Kidney (tissue), 13 donors: ENCODE measurements at regions not wholly inside any gene's neighbourhood (a gene's known extent, or its start where the extent isn't known, plus 50 kb on each side); places are given as distances from the start of the nearest gene placed in this dataset.

Experiments used
- DNase-seq, 5 donors: peaks; one replicate each; pipeline ENCODE4 v3.0.0-alpha.2; 2013 to 2020
- FAIRE-seq: peaks from 2 replicates; lab custom pipeline; 2012; peaks lifted over from hg19 to GRCh38; lab: Jason Lieb, UNC
- H3K27ac ChIP-seq, 2 donors: one replicate each; pipeline ENCODE4 v1.7.0; 2013; ENCODE audit warnings: low read depth in 2 of 2, low read length in 2 of 2, inconsistent platforms in 1 of 2
- H3K27me3 ChIP-seq: one replicate; pipeline ENCODE4 v1.7.1; 2013; ENCODE audit warnings: low read length, inconsistent platforms; ENCODE audit not compliant: control insufficient read depth, insufficient read depth
- H3K36me3 ChIP-seq, 3 donors: one replicate each; pipeline versions ENCODE4 v1.7.0 to v1.7.1; 2013; ENCODE audit warnings: low read length in 3 of 3, control low read depth in 1 of 3, inconsistent platforms in 1 of 3; ENCODE audit not compliant: insufficient read depth in 3 of 3, control insufficient read depth in 2 of 3
- H3K4me1 ChIP-seq, 3 donors: one replicate each; pipeline versions ENCODE4 v1.7.0 to v1.7.1; 2013; ENCODE audit warnings: low read length in 3 of 3, inconsistent platforms in 1 of 3, low read depth in 1 of 3; ENCODE audit not compliant: control insufficient read depth in 2 of 3, insufficient read depth in 2 of 3
- H3K4me3 ChIP-seq, 3 donors: one replicate each; pipeline versions ENCODE4 v1.7.0 to v1.8.1; 2013; ENCODE audit warnings: low read length in 3 of 3, control low read depth in 1 of 3, inconsistent platforms in 1 of 3
- H3K9ac ChIP-seq, 3 donors: one replicate each; pipeline versions ENCODE4 v1.7.0 to v1.7.1; 2013; ENCODE audit warnings: low read length in 3 of 3, control low read depth in 1 of 3, inconsistent platforms in 1 of 3
- H3K9me3 ChIP-seq, 3 donors: one replicate each; pipeline versions ENCODE4 v1.7.0 to v1.7.1; 2013; ENCODE audit warnings: low read length in 3 of 3, control low read depth in 1 of 3, inconsistent platforms in 1 of 3; ENCODE audit not compliant: control insufficient read depth in 2 of 3, insufficient read depth in 1 of 3
- CTCF ChIP-seq: IDR thresholded peaks from 3 replicates; pipeline ENCODE4 v1.5.1; 2012; ENCODE audit warnings: mild to moderate bottlenecking, moderate library complexity, borderline replicate concordance; ENCODE audit not compliant: insufficient read depth; ENCODE audit errors: extremely low read depth
- intact Hi-C: fragments of 100-400 bp; cut with DNase I; formaldehyde crosslinking; loops from one replicate; pipeline ENCODE4 v1.11.1; 2022
- donor health status: control.
- donor health status: control.
- donor health status: control.
- donor health status: control.
- donor health status: control.
- donor health status: DM: yes; HTN: yes; CAD: no.
- donor health status: Normal renal cell carcinoma (clear cell type).

GRCh38 chr7:125683156-125683555, 753.5 kb upstream of the POT1 start:
- no peak for TF ChIP-seq CTCF
- DNase-seq (no peak), FAIRE-seq (no peak)
- Histone ChIP-seq H3K9me3 (no peaks in the 10 kb centered on the region), H3K4me1 (no peaks in the 10 kb centered on the region), H3K27ac (no peak overlapping the region), H3K4me3 (no peak overlapping the region), H3K27me3 (no peaks in the 10 kb centered on the region), H3K36me3 (no peaks in the 10 kb centered on the region), H3K9ac (no peak overlapping the region)
- intact Hi-C loops: no loop called here

- Histone ChIP-seq H3K36me3 (no peaks in the 10 kb centered on the region), H3K9ac (no peak overlapping the region), H3K27me3 (no peaks in the 10 kb centered on the region), H3K4me3 (no peak overlapping the region), H3K9me3 (no peaks in the 10 kb centered on the region), H3K27ac (no peak overlapping the region), H3K4me1 (no peaks in the 10 kb centered on the region)
- FAIRE-seq (no peak), DNase-seq (no peak)
- intact Hi-C loops: no loop called here
- no peak for TF ChIP-seq CTCF
Measured at GRCh38 chr7:125681508-125681907, 751.9 kb upstream of the POT1 start.

GRCh38 chr7:125678771-125679170, 749.1 kb upstream of the POT1 start:
- Histone ChIP-seq H3K4me3 (no peak overlapping the region), H3K27ac (no peak overlapping the region), H3K27me3 (no peaks in the 10 kb centered on the region), H3K4me1 (no peaks in the 10 kb centered on the region), H3K9ac (no peak overlapping the region), H3K36me3 (no peaks in the 10 kb centered on the region), H3K9me3 (no peaks in the 10 kb centered on the region)
- TF ChIP-seq CTCF: no peak
- intact Hi-C loops: no loop called here
- DNase-seq (no peak), FAIRE-seq (no peak)

- H3K4me1 ChIP-seq: no peaks in the 10 kb centered on the region
- intact Hi-C loops: no loop called here
- no peaks in the 10 kb centered on the region for H3K9me3 ChIP-seq
- no peak overlapping the region for H3K4me3 ChIP-seq
- DNase-seq (no peak), FAIRE-seq (no peak)
- TF ChIP-seq CTCF: no peak
- no peak overlapping the region for H3K9ac ChIP-seq
- no peaks in the 10 kb centered on the region for H3K36me3 ChIP-seq
- H3K27ac ChIP-seq: no peak overlapping the region
- H3K27me3 ChIP-seq: no peaks in the 10 kb centered on the region
Measured at GRCh38 chr7:125675640-125676039, 746.0 kb upstream of the POT1 start.
